Testis (tissue), 2 donors: ENCODE measurements at regions not wholly inside any gene's neighbourhood (a gene's known extent, or its start where the extent isn't known, plus 50 kb on each side); places are given as distances from the start of the nearest gene placed in this dataset.

ENCODE experiments used
- DNase-seq: peaks from one replicate; pipeline ENCODE4 v3.0.0-alpha.2; 2019
- H3K27ac ChIP-seq, 2 donors: fragments of 200-600 bp; sonication (generic); one replicate each; pipeline ENCODE4 v1.5.1; 2019
- H3K27me3 ChIP-seq: fragments of 200-600 bp; sonication (generic); one replicate; pipeline ENCODE4 v1.5.1; 2019
- H3K36me3 ChIP-seq: fragments of 200-600 bp; sonication (generic); one replicate; pipeline ENCODE4 v1.5.1; 2017; ENCODE audit warnings: low read depth; ENCODE audit errors: missing control alignments
- H3K4me1 ChIP-seq: fragments of 200-600 bp; sonication (generic); one replicate; pipeline ENCODE4 v1.5.1; 2019
- H3K4me3 ChIP-seq, 2 donors: fragments of 200-600 bp; sonication (generic); one replicate each; pipeline ENCODE4 v1.5.1; 2017 to 2019
- H3K9me3 ChIP-seq: fragments of 200-600 bp; sonication (generic); one replicate; pipeline ENCODE4 v1.5.1; 2017
- POLR2A ChIP-seq: fragments of 450-650 bp; IDR thresholded peaks from one replicate; pipeline ENCODE4 v1.6.1; 2017; ENCODE audit warnings: antibody characterized with exemption, mild to moderate bottlenecking, moderate library complexity
- WGBS, 2 donors: methylation state at CpG; one replicate each; pipeline ENCODE4 v1.1.5; 2018; 5-methylcytosine and 5-hydroxymethylcytosine counted together
- intact Hi-C: fragments of 100-400 bp; cut with DNase I; formaldehyde crosslinking; loops from one replicate; pipeline ENCODE4 v1.15.1; 2023; ENCODE audit warnings: low total_unique reads
- TF ChIP-seq, protein P1 (sequence below), 3 experiments: fragments of 450-650 bp in 2 of 3; fragments of 200-600 bp in 1 of 3; sonication (generic) in 1 of 3; IDR thresholded peaks; one replicate each; pipeline ENCODE4 v1.5.1; 2016 to 2019; ENCODE audit warnings: antibody characterized with exemption in 3 of 3, mild to moderate bottlenecking in 2 of 3, moderate library complexity in 1 of 3

DNA sequence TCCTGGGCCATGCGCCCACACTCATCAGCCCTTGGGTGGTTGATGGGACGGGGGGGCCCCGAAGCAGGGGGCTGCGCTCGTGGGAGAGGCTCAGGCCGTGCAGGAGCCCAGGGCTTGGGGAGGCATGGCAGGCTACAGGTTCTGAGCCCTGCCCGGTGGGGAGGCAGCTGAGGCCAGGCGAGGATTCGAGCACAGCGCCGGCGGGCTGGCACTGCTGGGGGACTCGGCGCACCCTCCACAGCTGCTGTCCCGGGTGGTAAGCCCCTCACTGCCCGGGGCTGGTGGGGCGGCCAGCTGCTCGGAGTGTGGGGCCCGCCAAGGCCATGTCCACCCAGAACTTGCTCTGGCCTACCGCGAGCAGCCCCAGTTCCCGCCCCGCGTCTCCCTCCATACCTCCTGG lies 295.8 kb upstream of the SEL1L start:
- H3K9me3 ChIP-seq: no peaks in the 10 kb centered on the region
- intact Hi-C loops: no loop called here
- TF ChIP-seq, protein P1, sequence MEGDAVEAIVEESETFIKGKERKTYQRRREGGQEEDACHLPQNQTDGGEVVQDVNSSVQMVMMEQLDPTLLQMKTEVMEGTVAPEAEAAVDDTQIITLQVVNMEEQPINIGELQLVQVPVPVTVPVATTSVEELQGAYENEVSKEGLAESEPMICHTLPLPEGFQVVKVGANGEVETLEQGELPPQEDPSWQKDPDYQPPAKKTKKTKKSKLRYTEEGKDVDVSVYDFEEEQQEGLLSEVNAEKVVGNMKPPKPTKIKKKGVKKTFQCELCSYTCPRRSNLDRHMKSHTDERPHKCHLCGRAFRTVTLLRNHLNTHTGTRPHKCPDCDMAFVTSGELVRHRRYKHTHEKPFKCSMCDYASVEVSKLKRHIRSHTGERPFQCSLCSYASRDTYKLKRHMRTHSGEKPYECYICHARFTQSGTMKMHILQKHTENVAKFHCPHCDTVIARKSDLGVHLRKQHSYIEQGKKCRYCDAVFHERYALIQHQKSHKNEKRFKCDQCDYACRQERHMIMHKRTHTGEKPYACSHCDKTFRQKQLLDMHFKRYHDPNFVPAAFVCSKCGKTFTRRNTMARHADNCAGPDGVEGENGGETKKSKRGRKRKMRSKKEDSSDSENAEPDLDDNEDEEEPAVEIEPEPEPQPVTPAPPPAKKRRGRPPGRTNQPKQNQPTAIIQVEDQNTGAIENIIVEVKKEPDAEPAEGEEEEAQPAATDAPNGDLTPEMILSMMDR (IDR thresholded peaks at IDR 0.05): no peak
- no peak for TF ChIP-seq POLR2A
- H3K27me3 ChIP-seq: no peaks in the 10 kb centered on the region
- H3K4me3 ChIP-seq: no peak overlapping the region
- no peaks in the 10 kb centered on the region for H3K4me1 ChIP-seq
- 93% methylated on average over 8 to 14 of the region's 24 CpGs for WGBS, 2 donors
- no peaks in the 10 kb centered on the region for H3K36me3 ChIP-seq
- H3K27ac ChIP-seq: no peak overlapping the region
- no peak for DNase-seq

DNA sequence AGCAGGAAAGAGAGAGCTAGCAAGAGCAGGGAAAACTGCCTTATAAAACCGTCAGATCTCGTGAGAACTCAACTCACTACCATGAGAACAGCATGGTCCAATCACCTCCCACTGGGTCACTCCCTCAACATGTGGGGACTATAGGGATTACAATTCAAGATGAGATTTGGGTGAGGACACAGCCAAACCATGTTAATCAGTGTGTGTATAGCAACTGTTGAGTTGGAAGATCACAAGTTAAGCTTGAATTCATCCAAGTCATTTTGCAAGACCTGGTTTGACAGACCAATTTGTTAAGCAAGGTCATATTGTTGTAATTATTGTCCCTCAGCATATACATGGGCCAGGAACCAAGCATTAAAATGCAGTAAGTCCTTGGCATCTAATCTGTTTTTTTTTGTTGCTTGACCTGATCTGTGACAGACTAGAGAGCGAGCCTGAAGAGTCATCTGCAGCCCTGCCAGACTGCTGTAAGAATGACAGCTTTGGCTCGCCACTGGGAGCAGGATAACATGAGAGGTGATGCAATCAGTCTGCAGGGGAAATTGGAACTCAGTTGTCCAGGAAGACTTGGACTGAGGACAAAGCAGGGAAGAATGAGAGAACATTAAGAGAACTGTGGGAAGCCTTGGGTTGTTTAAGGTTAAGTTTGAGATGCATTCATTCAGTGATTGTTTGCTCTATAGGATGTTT lies 297.6 kb upstream of the SEL1L start:
- Histone ChIP-seq H3K36me3 (no peaks in the 10 kb centered on the region), H3K9me3 (no peaks in the 10 kb centered on the region), H3K27me3 (no peaks in the 10 kb centered on the region), H3K4me1 (no peaks in the 10 kb centered on the region), H3K4me3 (no peak overlapping the region), H3K27ac (no peak overlapping the region)
- WGBS, 2 donors: 67 to 78% methylated on average over 4 of the region's 4 CpGs
- TF ChIP-seq, protein P1 (IDR thresholded peaks at IDR 0.05): no peak
- no peak for TF ChIP-seq POLR2A
- DNase-seq: no peak
- intact Hi-C loops: no loop called here

DNA sequence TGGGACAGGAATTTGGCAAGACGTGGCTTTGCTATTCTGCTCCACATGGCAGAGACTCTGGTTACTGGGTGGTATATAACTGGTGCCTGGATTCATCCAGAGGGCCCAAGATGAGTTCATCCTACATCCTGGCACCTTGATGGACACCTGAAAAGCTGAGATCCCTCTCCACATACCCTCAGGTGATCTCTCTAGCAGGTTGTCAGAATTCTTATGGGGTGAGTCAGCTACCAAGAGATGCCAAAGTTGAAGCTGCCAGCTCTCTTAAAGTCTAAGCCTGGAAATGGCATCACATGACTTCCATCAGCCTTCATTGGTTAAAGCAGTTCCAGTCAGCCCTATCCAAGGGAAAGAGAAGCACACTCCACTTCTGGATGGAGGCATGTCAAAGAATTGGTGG lies 300.7 kb upstream of the SEL1L start:
- H3K27ac ChIP-seq: no peak overlapping the region
- no peak for TF ChIP-seq POLR2A
- TF ChIP-seq, protein P1 (IDR thresholded peaks at IDR 0.05): no peak
- no peaks in the 10 kb centered on the region for H3K36me3 ChIP-seq
- no peaks in the 10 kb centered on the region for H3K9me3 ChIP-seq
- no peak for DNase-seq
- WGBS, 2 donors: 73 to 75% methylated on average over 1 of the region's 1 CpG
- H3K4me1 ChIP-seq: no peaks in the 10 kb centered on the region
- intact Hi-C loops: no loop called here
- H3K4me3 ChIP-seq: no peak overlapping the region
- H3K27me3 ChIP-seq: no peaks in the 10 kb centered on the region

DNA sequence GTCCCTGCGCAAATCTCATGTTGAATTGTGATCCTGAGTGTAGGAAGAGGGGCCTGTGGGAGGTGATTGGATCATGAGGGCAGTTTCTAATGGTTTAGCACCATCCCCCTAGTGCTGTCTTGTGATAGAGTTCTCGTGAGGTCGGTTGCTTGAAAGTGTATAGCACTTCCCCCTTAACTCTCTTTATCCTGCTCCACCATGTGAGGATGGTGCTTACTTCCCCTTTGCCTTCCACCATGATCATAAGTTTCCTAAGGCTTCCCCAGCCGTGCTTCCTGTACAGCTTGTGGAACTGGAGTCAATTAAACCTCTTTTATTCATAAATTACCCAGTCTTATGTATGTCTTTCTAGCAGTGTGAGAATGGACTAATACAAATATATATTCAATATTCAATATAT lies 303.7 kb upstream of the SEL1L start:
- intact Hi-C loops: no loop called here
- DNase-seq: no peak
- no peak overlapping the region for H3K4me3 ChIP-seq
- no peak overlapping the region for H3K27ac ChIP-seq
- no peaks in the 10 kb centered on the region for H3K4me1 ChIP-seq
- no peak for TF ChIP-seq POLR2A
- TF ChIP-seq, protein P1 (IDR thresholded peaks at IDR 0.05): no peak
- H3K27me3 ChIP-seq: no peaks in the 10 kb centered on the region
- H3K36me3 ChIP-seq: no peaks in the 10 kb centered on the region
- H3K9me3 ChIP-seq: no peaks in the 10 kb centered on the region
- 91 to 92% methylated on average over 4 of the region's 4 CpGs for WGBS, 2 donors

DNA sequence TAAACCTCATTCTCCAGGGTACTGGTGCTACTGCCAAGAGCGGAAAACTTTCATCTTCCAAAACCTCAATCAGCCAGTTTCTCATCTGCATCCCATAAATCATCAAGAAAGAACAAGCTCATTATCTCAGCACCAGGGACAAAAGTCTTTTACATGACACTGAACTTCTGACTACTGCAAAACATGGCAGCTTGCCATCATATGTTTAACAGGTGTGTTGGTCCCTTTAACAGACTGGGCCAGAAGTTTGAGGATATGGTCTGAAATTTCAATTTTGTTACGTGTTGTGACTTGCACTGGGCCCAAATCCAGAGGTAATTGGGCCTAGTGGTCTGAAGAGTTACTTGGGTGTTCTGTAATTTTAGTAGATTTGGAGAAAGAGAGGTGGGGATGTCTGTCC lies 305.4 kb upstream of the SEL1L start:
- Histone ChIP-seq H3K9me3 (no peaks in the 10 kb centered on the region), H3K27me3 (no peaks in the 10 kb centered on the region), H3K36me3 (no peaks in the 10 kb centered on the region), H3K27ac (no peak overlapping the region), H3K4me1 (no peaks in the 10 kb centered on the region), H3K4me3 (no peak overlapping the region)
- TF ChIP-seq POLR2A: no peak
- TF ChIP-seq, protein P1 (IDR thresholded peaks at IDR 0.05): no peak
- no peak for DNase-seq
- WGBS, 2 donors: 68 to 71% methylated on average over 2 of the region's 2 CpGs
- intact Hi-C loops: no loop called here
